Testis (tissue), 2 donors: ENCODE measurements at regions not wholly inside any gene's neighbourhood (a gene's known extent, or its start where the extent isn't known, plus 50 kb on each side); places are given as distances from the start of the nearest gene placed in this dataset.
"Not testable (repeated sequence)": the region's sequence is repeated elsewhere in the genome, so short reads cannot be mapped to it uniquely, and the experiment has no call there.

Experiments
- DNase-seq: peaks from one replicate; pipeline ENCODE4 v3.0.0-alpha.2; 2019
- H3K27ac ChIP-seq, 2 donors: fragments of 200-600 bp; sonication (generic); one replicate each; pipeline ENCODE4 v1.5.1; 2019
- H3K27me3 ChIP-seq: fragments of 200-600 bp; sonication (generic); one replicate; pipeline ENCODE4 v1.5.1; 2019
- H3K36me3 ChIP-seq: fragments of 200-600 bp; sonication (generic); one replicate; pipeline ENCODE4 v1.5.1; 2017; ENCODE audit warnings: low read depth; ENCODE audit errors: missing control alignments
- H3K4me1 ChIP-seq: fragments of 200-600 bp; sonication (generic); one replicate; pipeline ENCODE4 v1.5.1; 2019
- H3K4me3 ChIP-seq, 2 donors: fragments of 200-600 bp; sonication (generic); one replicate each; pipeline ENCODE4 v1.5.1; 2017 to 2019
- H3K9me3 ChIP-seq: fragments of 200-600 bp; sonication (generic); one replicate; pipeline ENCODE4 v1.5.1; 2017
- POLR2A ChIP-seq: fragments of 450-650 bp; IDR thresholded peaks from one replicate; pipeline ENCODE4 v1.6.1; 2017; ENCODE audit warnings: antibody characterized with exemption, mild to moderate bottlenecking, moderate library complexity
- WGBS, 2 donors: methylation state at CpG; one replicate each; pipeline ENCODE4 v1.1.5; 2018; 5-methylcytosine and 5-hydroxymethylcytosine counted together
- intact Hi-C: fragments of 100-400 bp; cut with DNase I; formaldehyde crosslinking; loops from one replicate; pipeline ENCODE4 v1.15.1; 2023; ENCODE audit warnings: low total_unique reads
- TF ChIP-seq, protein P1 (sequence below), 3 experiments: fragments of 450-650 bp in 2 of 3; fragments of 200-600 bp in 1 of 3; sonication (generic) in 1 of 3; IDR thresholded peaks; one replicate each; pipeline ENCODE4 v1.5.1; 2016 to 2019; ENCODE audit warnings: antibody characterized with exemption in 3 of 3, mild to moderate bottlenecking in 2 of 3, moderate library complexity in 1 of 3

DNA sequence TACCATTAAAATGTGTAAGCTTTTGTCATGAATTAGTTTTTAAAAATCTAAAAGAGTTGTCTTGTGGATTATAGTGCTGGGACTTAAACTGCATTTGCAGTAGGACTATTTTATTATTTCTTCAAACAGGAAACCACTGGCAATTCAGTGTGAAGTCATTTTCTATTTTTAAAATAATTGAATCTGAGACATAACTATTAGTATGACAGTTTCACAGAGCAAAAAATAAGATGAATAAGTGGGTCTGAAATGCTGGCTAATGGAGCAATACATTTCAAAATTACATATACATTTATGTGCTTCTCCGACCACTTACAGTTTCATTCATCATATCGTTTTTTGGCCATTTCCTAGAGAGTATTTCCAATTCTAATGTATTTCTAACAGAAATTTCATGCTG, 75.3 kb upstream of the RAPGEF2 start:
- intact Hi-C loops: no loop called here
- no peaks in the 10 kb centered on the region for H3K4me1 ChIP-seq
- no peak for DNase-seq
- H3K27ac ChIP-seq: no peak overlapping the region
- H3K9me3 ChIP-seq: no peaks in the 10 kb centered on the region
- TF ChIP-seq, protein P1, sequence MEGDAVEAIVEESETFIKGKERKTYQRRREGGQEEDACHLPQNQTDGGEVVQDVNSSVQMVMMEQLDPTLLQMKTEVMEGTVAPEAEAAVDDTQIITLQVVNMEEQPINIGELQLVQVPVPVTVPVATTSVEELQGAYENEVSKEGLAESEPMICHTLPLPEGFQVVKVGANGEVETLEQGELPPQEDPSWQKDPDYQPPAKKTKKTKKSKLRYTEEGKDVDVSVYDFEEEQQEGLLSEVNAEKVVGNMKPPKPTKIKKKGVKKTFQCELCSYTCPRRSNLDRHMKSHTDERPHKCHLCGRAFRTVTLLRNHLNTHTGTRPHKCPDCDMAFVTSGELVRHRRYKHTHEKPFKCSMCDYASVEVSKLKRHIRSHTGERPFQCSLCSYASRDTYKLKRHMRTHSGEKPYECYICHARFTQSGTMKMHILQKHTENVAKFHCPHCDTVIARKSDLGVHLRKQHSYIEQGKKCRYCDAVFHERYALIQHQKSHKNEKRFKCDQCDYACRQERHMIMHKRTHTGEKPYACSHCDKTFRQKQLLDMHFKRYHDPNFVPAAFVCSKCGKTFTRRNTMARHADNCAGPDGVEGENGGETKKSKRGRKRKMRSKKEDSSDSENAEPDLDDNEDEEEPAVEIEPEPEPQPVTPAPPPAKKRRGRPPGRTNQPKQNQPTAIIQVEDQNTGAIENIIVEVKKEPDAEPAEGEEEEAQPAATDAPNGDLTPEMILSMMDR (IDR thresholded peaks at IDR 0.05): no peak
- TF ChIP-seq POLR2A: no peak
- H3K36me3 ChIP-seq: no peaks in the 10 kb centered on the region
- no peaks in the 10 kb centered on the region for H3K27me3 ChIP-seq
- H3K4me3 ChIP-seq: no peak overlapping the region
- WGBS, 2 donors: 84 to 87% methylated on average over 2 of the region's 2 CpGs

- intact Hi-C loops: no loop called here
- 92% methylated on average over 1 of the region's 1 CpG for WGBS, 2 donors
- Histone ChIP-seq H3K27me3 (no peaks in the 10 kb centered on the region), H3K9me3 (no peaks in the 10 kb centered on the region), H3K4me1 (no peaks in the 10 kb centered on the region), H3K4me3 (no peak overlapping the region), H3K36me3 (no peaks in the 10 kb centered on the region), H3K27ac (no peak overlapping the region)
- DNase-seq: no peak
- TF ChIP-seq POLR2A: no peak
- TF ChIP-seq, protein P1 (IDR thresholded peaks at IDR 0.05): no peak
Observed at GRCh38 chr4:159029481-159029880, 73.4 kb upstream of the RAPGEF2 start.

DNA sequence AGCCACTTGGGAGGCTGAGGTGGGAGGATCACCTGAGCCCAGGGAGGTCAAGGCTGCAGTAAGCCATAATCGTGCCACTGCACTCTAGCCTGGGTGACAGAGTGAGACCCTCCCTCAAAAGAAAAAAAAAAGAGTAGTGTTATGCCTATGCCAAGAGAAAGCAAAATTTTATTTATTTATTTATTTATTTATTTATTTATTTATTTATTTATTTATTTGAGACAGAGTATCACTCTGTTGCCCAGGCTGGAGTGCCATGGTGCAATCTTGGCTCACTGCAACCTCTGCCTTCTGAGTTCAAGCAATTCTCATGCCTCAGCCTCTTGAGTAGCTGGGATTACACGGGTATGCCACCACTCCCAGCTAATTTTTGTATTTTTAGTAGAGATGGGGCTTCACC, 72.6 kb upstream of the RAPGEF2 start:
- intact Hi-C loops, H3K9me3 ChIP-seq, H3K36me3 ChIP-seq, H3K4me1 ChIP-seq, H3K4me3 ChIP-seq, H3K27me3 ChIP-seq, DNase-seq, H3K27ac ChIP-seq: not testable (repeated sequence)
- 91 to 92% methylated on average over 2 of the region's 2 CpGs for WGBS, 2 donors

- WGBS, 2 donors: 59 to 83% methylated on average over 1 of the region's 1 CpG
- DNase-seq: no peak
Observed at GRCh38 chr4:159035570-159035969, 67.3 kb upstream of the RAPGEF2 start.

GRCh38 chr4:159038536-159038935, 64.3 kb upstream of the RAPGEF2 start:
- H3K4me3 ChIP-seq: no peak overlapping the region
- no peak for DNase-seq
- intact Hi-C loops: no loop called here
- WGBS, 2 donors: 90 to 91% methylated on average over 3 of the region's 3 CpGs
- TF ChIP-seq, protein P1 (IDR thresholded peaks at IDR 0.05): no peak
- TF ChIP-seq POLR2A: no peak
- H3K4me1 ChIP-seq: no peaks in the 10 kb centered on the region
- no peak overlapping the region for H3K27ac ChIP-seq
- H3K27me3 ChIP-seq: no peaks in the 10 kb centered on the region
- no peaks in the 10 kb centered on the region for H3K9me3 ChIP-seq
- no peaks in the 10 kb centered on the region for H3K36me3 ChIP-seq

More at GRCh38 chr4:159035570-159035969, 67.3 kb upstream of the RAPGEF2 start:
- Histone ChIP-seq H3K27ac (no peak overlapping the region), H3K9me3 (no peaks in the 10 kb centered on the region), H3K36me3 (no peaks in the 10 kb centered on the region), H3K4me1 (no peaks in the 10 kb centered on the region), H3K4me3 (no peak overlapping the region), H3K27me3 (no peaks in the 10 kb centered on the region)
- intact Hi-C loops: no loop called here
- TF ChIP-seq POLR2A: no peak
- TF ChIP-seq, protein P1 (IDR thresholded peaks at IDR 0.05): no peak
